ENCODE measurements at regions not wholly inside any gene's neighbourhood (a gene's known extent, or its start where the extent isn't known, plus 50 kb on each side); places are given as distances from the start of the nearest gene placed in this dataset.

DNA sequence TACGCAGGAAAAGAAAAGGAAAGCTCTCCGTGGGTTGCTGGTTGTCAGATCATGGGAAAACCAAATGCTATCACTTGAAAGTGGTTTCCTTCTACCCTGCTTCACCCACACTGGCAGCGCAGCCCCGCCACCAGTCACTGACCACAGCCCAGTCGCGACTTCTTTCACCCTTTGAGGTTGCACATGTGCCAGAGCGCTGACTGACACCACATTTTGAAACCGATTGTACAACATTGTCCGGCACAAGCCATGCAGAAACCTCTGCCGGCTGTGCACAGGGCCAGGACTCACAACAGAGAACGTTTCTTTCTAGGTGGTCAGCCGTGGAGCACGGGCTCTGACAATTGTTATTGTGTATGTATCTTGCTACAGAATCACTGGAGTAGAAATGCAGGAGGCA is 827.2 kb upstream of the POU3F3 start:
- Histone ChIP-seq H2BK120ac (ENCODE audit: low read depth, low read length, poor library complexity, severe bottlenecking) (no peak overlapping the region), H3K14ac (ENCODE audit: insufficient read depth, low read length) (no peak overlapping the region), H4K5ac (ENCODE audit: insufficient read length, low read depth, low read length) (no peak overlapping the region), H3K79me1 (ENCODE audit: insufficient read depth, low read depth, low read length, poor library complexity, severe bottlenecking) (no peaks in the 10 kb centered on the region), H3K9ac (ENCODE audit: extremely low read depth, insufficient read length, low read length) (no peak overlapping the region), H2BK20ac (ENCODE audit: low read depth, low read length, poor library complexity, severe bottlenecking) (no peak overlapping the region), H2AK5ac (ENCODE audit: insufficient read length, low read length) (no peak overlapping the region), H3K27ac (ENCODE audit: insufficient read length, low read depth, low read length) (no peak overlapping the region), H2BK5ac (ENCODE audit: insufficient read length, low read length) (no peak overlapping the region), H3K18ac (ENCODE audit: insufficient read length, low read depth, low read length) (no peak overlapping the region), H3K27me3 (ENCODE audit: insufficient read depth, low read length) (no peaks in the 10 kb centered on the region), H3K56ac (ENCODE audit: insufficient read length, low read depth, low read length) (no peak overlapping the region), H2BK12ac (ENCODE audit: insufficient read length, low read depth, low read length) (no peak overlapping the region), H3K23me2 (ENCODE audit: insufficient read length, low read depth, low read length, poor library complexity, severe bottlenecking) (no peaks in the 10 kb centered on the region), H4K91ac (ENCODE audit: insufficient read length, low read depth, low read length) (no peak overlapping the region), H3K4ac (ENCODE audit: low read depth, low read length) (no peak overlapping the region), H3K23ac (ENCODE audit: insufficient read length, low read depth, low read length) (no peak overlapping the region), H3K4me2 (ENCODE audit: insufficient read depth, insufficient read length, low read length) (no peak overlapping the region), H2BK15ac (ENCODE audit: low read depth, low read length) (no peak overlapping the region), H3K9me3 (ENCODE audit: control insufficient read depth, low read depth, low read length) (no peaks in the 10 kb centered on the region), H3K4me1 (ENCODE audit: insufficient read depth, low read length) (peaks cover 4% of the 10 kb centered on the region; the same call in 1 of the 2 replicates), H4K20me1 (ENCODE audit: control insufficient read depth, insufficient read depth, insufficient read length) (no peaks in the 10 kb centered on the region), H3T11ph (ENCODE audit: low read length) (no peak overlapping the region), H4K8ac (replicated peaks; ENCODE audit: insufficient read length, low read depth, low read length) (no peak overlapping the region), H3K79me2 (ENCODE audit: insufficient read depth, low read length) (no peaks in the 10 kb centered on the region), H2AFZ (ENCODE audit: low read length) (no peak overlapping the region)
- no peaks in the 10 kb centered on the region for H3K9me3 Mint-ChIP-seq
- H3K36me3 Mint-ChIP-seq (ENCODE audit: insufficient read depth in 1 of 3, low read depth in 3 of 3), result no peaks in the 10 kb centered on the region
- no peaks in the 10 kb centered on the region for H3K27me3 Mint-ChIP-seq (ENCODE audit: low read depth)
- DNase-seq, result no peak
- H3K27ac Mint-ChIP-seq, result no peak overlapping the region
- H3K4me3 Mint-ChIP-seq, result no peak overlapping the region; a peak in 1 of 5 replicates
- peaks cover 22% of the 10 kb centered on the region in 2 experiments for H3K4me1 Mint-ChIP-seq
- TF ChIP-seq CTCF (conservative IDR thresholded peaks at IDR 0.05), result no peak
- no CpG with 5 or more reads among the region's 13 CpGs for WGBS (ENCODE audit: extremely low coverage, insufficient read length, low lambda C conversion rate)

Measured in H9 (cell line).